Right lobe of liver (tissue), 6 donors: ENCODE measurements at regions not wholly inside any gene's neighbourhood (a gene's known extent, or its start where the extent isn't known, plus 50 kb on each side); places are given as distances from the start of the nearest gene placed in this dataset.

Experiments used
- ATAC-seq, 4 donors: fragments of 200-7000 bp; cut with Tn5 transposase; one replicate each; pipeline ENCODE4 v1.9.1; 2020; ENCODE audit warnings: mild to moderate bottlenecking in 4 of 4, moderate library complexity in 4 of 4
- DNase-seq, 3 donors: peaks; one replicate each; pipeline ENCODE4 v3.0.0-alpha.2; 2020
- H3K27ac ChIP-seq, 3 donors: fragments of 200-600 bp; one replicate each; pipeline ENCODE4 v1.8.0; 2022
- H3K27me3 ChIP-seq, 2 donors: fragments of 200-600 bp; one replicate each; pipeline ENCODE4 v1.8.0; 2022
- H3K36me3 ChIP-seq, 4 donors: fragments of 200-600 bp; sonication (generic) in 1 of 4; one replicate each; pipeline versions ENCODE4 v1.5.1 to v1.8.0; 2017 to 2022; ENCODE audit warnings: control low read depth in 1 of 4
- H3K4me1 ChIP-seq, 4 donors: fragments of 200-600 bp; sonication (generic) in 1 of 4; one replicate each; pipeline versions ENCODE4 v1.5.1 to v1.8.0; 2017 to 2022; ENCODE audit warnings: control low read depth in 1 of 4
- H3K4me3 ChIP-seq, 3 donors: fragments of 200-600 bp; one replicate each; pipeline ENCODE4 v1.8.0; 2022
- H3K9me3 ChIP-seq, 4 donors: fragments of 200-600 bp; sonication (generic) in 1 of 4; one replicate each; pipeline versions ENCODE4 v1.5.1 to v1.8.0; 2017 to 2022; ENCODE audit warnings: control low read depth in 1 of 4
- CTCF ChIP-seq, 4 donors: fragments of 200-600 bp in 3 of 4; fragments of 450-650 bp in 1 of 4; IDR thresholded peaks; one replicate each; pipeline versions ENCODE4 v1.5.1 to v1.8.0; 2016 to 2022; ENCODE audit warnings: antibody characterized with exemption in 4 of 4, mild to moderate bottlenecking in 2 of 4
- POLR2A ChIP-seq: fragments of 450-650 bp; IDR thresholded peaks from one replicate; pipeline ENCODE4 v1.6.1; 2017; ENCODE audit warnings: antibody characterized with exemption, mild to moderate bottlenecking
- WGBS: methylation state at CpG from one replicate; pipeline ENCODE4 v1.1.6; 2018; ENCODE audit warnings: low coverage, low lambda C conversion rate; ENCODE audit not compliant: insufficient coverage; ENCODE audit errors: missing lambda C conversion rate; 5-methylcytosine and 5-hydroxymethylcytosine counted together
- intact Hi-C, 2 donors: fragments of 100-400 bp; cut with DNase I; formaldehyde crosslinking; loops; one replicate each; pipeline versions ENCODE4 v1.11.2 to v1.14.1; 2022
- donor health status: DM: no; HTN: yes; CAD: no.
- donor health status: DM: no; HTN: no; CAD: no.
- donor health status: DM: no; HTN: no; CAD: no.
- donor health status: DM: no; HTN: yes; CAD: no.
- donor health status: DM: no; HTN: yes; CAD: no.

DNA sequence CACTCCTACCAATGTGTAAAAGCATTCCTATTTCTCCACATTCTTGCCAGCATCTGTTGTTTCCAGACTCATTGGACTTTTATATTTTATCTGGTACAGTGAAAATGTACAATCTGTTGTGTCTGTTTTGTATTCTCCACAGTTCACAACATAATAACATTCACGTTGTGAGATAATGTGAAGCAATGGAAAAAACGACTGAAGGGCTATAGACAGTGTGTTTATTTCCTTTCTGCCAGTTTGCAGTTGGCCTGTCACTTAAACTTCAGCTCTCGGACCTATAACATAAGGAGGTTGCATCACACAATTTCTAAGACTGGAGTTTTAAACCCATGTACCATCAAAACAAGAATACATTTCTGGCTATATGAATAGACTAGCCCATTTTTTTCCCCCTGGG, 965.5 kb upstream of the ATXN8OS start:
- no peak for ATAC-seq
- no peak for TF ChIP-seq POLR2A
- WGBS: 35% methylated on average over 3 of the region's 3 CpGs

DNA sequence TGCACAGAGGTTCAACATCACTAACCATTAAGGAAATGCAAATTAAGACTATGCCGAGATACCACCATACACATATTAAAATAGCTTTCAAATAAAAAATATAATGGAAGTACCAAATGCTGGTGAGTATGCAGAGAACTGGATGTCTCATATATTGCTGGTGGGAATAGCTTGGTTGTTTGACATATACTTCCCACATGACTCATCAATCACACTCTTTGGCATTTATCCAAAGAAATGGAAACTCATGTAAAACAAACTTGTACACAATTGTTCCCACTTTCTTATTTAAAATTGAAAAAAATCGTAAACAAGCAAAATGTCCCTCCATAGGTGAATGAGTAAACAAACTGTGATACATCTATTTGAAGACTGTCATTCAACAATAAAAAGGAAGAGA, 982.6 kb upstream of the ATXN8OS start:
- Histone ChIP-seq H3K4me3 (no peak overlapping the region), H3K4me1 (no peaks in the 10 kb centered on the region), H3K27me3 (no peaks in the 10 kb centered on the region), H3K27ac (no peak overlapping the region), H3K9me3 (no peaks in the 10 kb centered on the region), H3K36me3 (no peaks in the 10 kb centered on the region)
- DNase-seq (no peak), ATAC-seq (no peak)
- TF ChIP-seq CTCF (IDR thresholded peaks at IDR 0.05): no peak
- TF ChIP-seq POLR2A: no peak
- 78% methylated on average over 2 of the region's 2 CpGs for WGBS
- intact Hi-C loops: no loop called here

More for the DNA sequence above, 965.5 kb upstream of the ATXN8OS start:
- Histone ChIP-seq H3K27me3 (no peaks in the 10 kb centered on the region), H3K4me3 (no peak overlapping the region), H3K27ac (no peak overlapping the region), H3K9me3 (no peaks in the 10 kb centered on the region), H3K4me1 (no peaks in the 10 kb centered on the region), H3K36me3 (no peaks in the 10 kb centered on the region)
- intact Hi-C loops: no loop called here
- no peak for DNase-seq

- H3K9me3 ChIP-seq: no peaks in the 10 kb centered on the region
- intact Hi-C loops: no loop called here
- DNase-seq (no peak), ATAC-seq (no peak)
- 8% methylated on average over 2 of the region's 3 CpGs for WGBS
- no peaks in the 10 kb centered on the region for H3K27me3 ChIP-seq
- TF ChIP-seq POLR2A (no peak), CTCF (IDR thresholded peaks at IDR 0.05) (no peak)
- no peaks in the 10 kb centered on the region for H3K4me1 ChIP-seq
- H3K27ac ChIP-seq: no peak overlapping the region
- no peak overlapping the region for H3K4me3 ChIP-seq
- no peaks in the 10 kb centered on the region for H3K36me3 ChIP-seq
These were observed 997.6 kb upstream of the ATXN8OS start for GRCh38 chr13:69109891-69110525.

GRCh38 chr13:69108486-69108885, 999.1 kb upstream of the ATXN8OS start:
- no peak for TF ChIP-seq POLR2A
- no peak for TF ChIP-seq CTCF (IDR thresholded peaks at IDR 0.05)
- ATAC-seq: no peak
- no peaks in the 10 kb centered on the region for H3K9me3 ChIP-seq

DNA sequence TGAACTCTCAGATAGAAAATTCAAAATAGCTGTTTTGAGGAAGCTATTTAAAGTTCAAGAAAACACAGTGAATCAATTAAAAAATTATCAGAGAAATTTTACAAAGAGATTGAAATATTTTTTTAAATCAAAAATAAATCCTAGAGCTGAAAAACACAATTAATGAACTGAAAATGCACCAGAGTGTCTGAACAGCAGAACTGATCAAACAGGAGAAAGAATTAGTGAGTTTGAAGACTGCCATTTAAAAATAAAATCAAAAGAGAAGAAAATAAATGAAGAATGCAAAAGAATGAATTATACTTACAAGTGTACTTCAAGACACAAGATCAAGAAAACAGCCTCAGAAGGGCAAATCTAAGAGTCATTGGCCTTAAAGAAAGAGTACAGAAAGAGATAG, 1000.2 kb upstream of the ATXN8OS start:
- no peak for ATAC-seq

More at GRCh38 chr13:69108486-69108885, 999.1 kb upstream of the ATXN8OS start:
- Histone ChIP-seq H3K27me3 (no peaks in the 10 kb centered on the region), H3K4me3 (no peak overlapping the region), H3K4me1 (no peaks in the 10 kb centered on the region), H3K27ac (no peak overlapping the region), H3K36me3 (no peaks in the 10 kb centered on the region)
- intact Hi-C loops: no loop called here
- no peak for DNase-seq

More for the DNA sequence above, 1000.2 kb upstream of the ATXN8OS start:
- TF ChIP-seq POLR2A: no peak
- no peak for TF ChIP-seq CTCF (IDR thresholded peaks at IDR 0.05)
- no peak for DNase-seq
- intact Hi-C loops: no loop called here
- H3K9me3 ChIP-seq: no peaks in the 10 kb centered on the region
- H3K4me1 ChIP-seq: no peaks in the 10 kb centered on the region
- H3K36me3 ChIP-seq: no peaks in the 10 kb centered on the region
- H3K27me3 ChIP-seq: no peaks in the 10 kb centered on the region
- H3K4me3 ChIP-seq: no peak overlapping the region
- H3K27ac ChIP-seq: no peak overlapping the region
